HG03457 (cell line): ENCODE measurements at regions not wholly inside any gene's neighbourhood (a gene's known extent, or its start where the extent isn't known, plus 50 kb on each side); places are given as distances from the start of the nearest gene placed in this dataset.

Experiments
- ATAC-seq: cut with Tn5 transposase; IDR thresholded peaks from one replicate; pipeline ENCODE4 v1.9.1; 2021; ENCODE audit warnings: moderate number of reproducible peaks; ENCODE audit not compliant: unreplicated experiment

- ATAC-seq, result no peak
These were observed 764.9 kb downstream of the TECRL start for GRCh38 chr4:63644396-63644795.

- no peak for ATAC-seq
These were observed 772.0 kb downstream of the TECRL start for GRCh38 chr4:63637270-63637669.

GRCh38 chr4:63632858-63633257, 776.4 kb downstream of the TECRL start:
- no peak for ATAC-seq

GRCh38 chr4:63620271-63620670, 789.0 kb downstream of the TECRL start:
- no peak for ATAC-seq

GRCh38 chr4:63619771-63620170, 789.5 kb downstream of the TECRL start:
- ATAC-seq, result no peak

- no peak for ATAC-seq
These were observed 790.1 kb downstream of the TECRL start for GRCh38 chr4:63618883-63619718.

- no peak for ATAC-seq
These were observed 801.9 kb downstream of the TECRL start for GRCh38 chr4:63607169-63607872.

- ATAC-seq, result no peak
These were observed 819.5 kb downstream of the TECRL start for GRCh38 chr4:63589796-63590195.

- no peak for ATAC-seq
These were observed 825.7 kb downstream of the TECRL start for GRCh38 chr4:63583561-63583960.

- ATAC-seq, result no peak
These were observed 826.2 kb downstream of the TECRL start for GRCh38 chr4:63583007-63583406.

GRCh38 chr4:63580796-63581475, 828.3 kb downstream of the TECRL start:
- no peak for ATAC-seq

GRCh38 chr4:63578383-63578782, 830.9 kb downstream of the TECRL start:
- ATAC-seq, result no peak

- no peak for ATAC-seq
These were observed 842.6 kb downstream of the TECRL start for GRCh38 chr4:63566658-63567057.

GRCh38 chr4:63563288-63564014, 845.8 kb downstream of the TECRL start:
- no peak for ATAC-seq

GRCh38 chr4:63558709-63559108, 850.5 kb downstream of the TECRL start:
- no peak for ATAC-seq

- ATAC-seq, result no peak
These were observed 852.9 kb downstream of the TECRL start for GRCh38 chr4:63556332-63556731.

- ATAC-seq, result no peak
These were observed 856.1 kb downstream of the TECRL start for GRCh38 chr4:63553123-63553522.

- no peak for ATAC-seq
These were observed 867.4 kb downstream of the TECRL start for GRCh38 chr4:63541828-63542227.

GRCh38 chr4:63529581-63530337, 879.5 kb downstream of the TECRL start:
- no peak for ATAC-seq

- no peak for ATAC-seq
These were observed 880.8 kb downstream of the TECRL start for GRCh38 chr4:63528256-63528991.
